Epidermal melanocyte (primary cell): ENCODE measurements at regions not wholly inside any gene's neighbourhood (a gene's known extent, or its start where the extent isn't known, plus 50 kb on each side); places are given as distances from the start of the nearest gene placed in this dataset.

Experiments used
- DNase-seq: peaks from one replicate; pipeline ENCODE4 v3.0.0; 2011; ENCODE audit warnings: low spot score; ENCODE audit not compliant: insufficient read length

GRCh38 chr10:111801841-111802240 is 381.7 kb downstream of the GPAM start:
- DNase-seq: no peak

- no peak for DNase-seq
These were observed 378.8 kb downstream of the GPAM start for GRCh38 chr10:111804781-111805180.

- DNase-seq: no peak
These were observed 372.0 kb downstream of the GPAM start for GRCh38 chr10:111811517-111811916.

GRCh38 chr10:111820471-111820870 is 363.1 kb downstream of the GPAM start:
- DNase-seq: no peak

- DNase-seq: no peak
These were observed 361.7 kb downstream of the GPAM start for GRCh38 chr10:111821871-111822270.

GRCh38 chr10:111822661-111823060 is 360.9 kb downstream of the GPAM start:
- DNase-seq: no peak

GRCh38 chr10:111824128-111824527 is 359.4 kb downstream of the GPAM start:
- no peak for DNase-seq

GRCh38 chr10:111830359-111830758 is 353.2 kb downstream of the GPAM start:
- no peak for DNase-seq

GRCh38 chr10:111831058-111831457 is 352.5 kb downstream of the GPAM start:
- DNase-seq: no peak

- DNase-seq: no peak
These were observed 350.3 kb downstream of the GPAM start for GRCh38 chr10:111833251-111833650.

- DNase-seq: no peak
These were observed 348.0 kb downstream of the GPAM start for GRCh38 chr10:111835574-111835973.

- DNase-seq: no peak
These were observed 347.5 kb downstream of the GPAM start for GRCh38 chr10:111836064-111836463.

- DNase-seq: no peak
These were observed 347.0 kb downstream of the GPAM start for GRCh38 chr10:111836571-111836970.

- DNase-seq: no peak
These were observed 346.5 kb downstream of the GPAM start for GRCh38 chr10:111837086-111837485.

- DNase-seq: no peak
These were observed 345.6 kb downstream of the GPAM start for GRCh38 chr10:111837985-111838384.

- DNase-seq: no peak
These were observed 343.0 kb downstream of the GPAM start for GRCh38 chr10:111840546-111840945.

GRCh38 chr10:111852801-111853200 is 330.8 kb downstream of the GPAM start:
- no peak for DNase-seq

- no peak for DNase-seq
These were observed 326.9 kb downstream of the GPAM start for GRCh38 chr10:111856631-111857030.

- DNase-seq: no peak
These were observed 318.0 kb downstream of the GPAM start for GRCh38 chr10:111865550-111865949.

- DNase-seq: no peak
These were observed 312.1 kb downstream of the GPAM start for GRCh38 chr10:111871458-111871857.

- DNase-seq: no peak
These were observed 311.0 kb downstream of the GPAM start for GRCh38 chr10:111872591-111872990.

GRCh38 chr10:111873041-111873440 is 310.5 kb downstream of the GPAM start:
- DNase-seq: no peak

- DNase-seq: no peak
These were observed 309.9 kb downstream of the GPAM start for GRCh38 chr10:111873621-111874135.

GRCh38 chr10:111874576-111874975 is 309.0 kb downstream of the GPAM start:
- no peak for DNase-seq
